GM12878 (cell line): ENCODE measurements at regions not wholly inside any gene's neighbourhood (a gene's known extent, or its start where the extent isn't known, plus 50 kb on each side); places are given as distances from the start of the nearest gene placed in this dataset.

Source experiments
- ATAC-seq: fragments of 200-7000 bp; cut with Tn5 transposase; 3 replicates; pipeline ENCODE4 v1.9.1; 2020; ENCODE audit warnings: mild to moderate bottlenecking, moderate library complexity
- BruUV-seq: library from RNA; stranded (reverse); fragments of 400-500 nt; replicated peaks from 2 replicates; lab custom pipeline; 2021; lab: Mats Ljungman, UMichigan
- CTCF ChIA-PET: fragments of 300-600 bp; sonication (Branson Sonifier 250); formaldehyde crosslinking; extraction: SDS; loops from one replicate; lab custom pipeline; 2021; ENCODE audit warnings: inconsistent platforms; lab: Yijun Ruan, JAX
- POLR2A ChIA-PET: fragments of 350-600 bp; formaldehyde crosslinking; extraction: SDS; loops from one replicate; lab custom pipeline; 2021; ENCODE audit warnings: inconsistent platforms; lab: Charles Lee
- RAD21 ChIA-PET: fragments of 300-600 bp; sonication (Branson Sonifier 250); formaldehyde crosslinking; loops from one replicate; lab custom pipeline; 2023; ENCODE audit warnings: antibody characterized with exemption; ENCODE audit not compliant: unreplicated experiment; lab: Charles Lee
- SMC1A ChIA-PET: fragments of 300-600 bp; sonication (Branson Sonifier 250); formaldehyde crosslinking; loops from one replicate; lab custom pipeline; 2023; ENCODE audit not compliant: unreplicated experiment, uncharacterized antibody; lab: Charles Lee
- DNase-seq: peaks from one replicate; pipeline ENCODE4 v3.0.0-alpha.2; 2011; ENCODE audit warnings: low read depth, low spot score
- FAIRE-seq: peaks from 3 replicates; lab custom pipeline; 2011; peaks lifted over from hg19 to GRCh38; lab: Jason Lieb, UNC
- H2AFZ ChIP-seq: 2 replicates; pipeline ENCODE4 v1.6.0; 2011; ENCODE audit warnings: low read depth, low read length, control low read depth; ENCODE audit not compliant: control insufficient read depth
- H3K27ac ChIP-seq: 2 replicates; pipeline ENCODE4 v1.5.1; 2011; ENCODE audit warnings: control low read depth; ENCODE audit not compliant: control insufficient read depth, insufficient read depth
- H3K27me3 ChIP-seq, 2 experiments: replicated peaks in 1 of 2; 2 replicates each; pipeline versions ENCODE4 v1.6.0 to v1.6.1; 2011; ENCODE audit warnings: low read length in 1 of 2; ENCODE audit not compliant: control insufficient read depth in 2 of 2, insufficient read depth in 2 of 2
- H3K36me3 ChIP-seq, 2 experiments: 2 replicates each; pipeline ENCODE4 v1.5.1; 2011; ENCODE audit warnings: low read length in 1 of 2; ENCODE audit not compliant: control insufficient read depth in 2 of 2, insufficient read depth in 2 of 2
- H3K4me1 ChIP-seq: 2 replicates; pipeline ENCODE4 v1.6.1; 2011; ENCODE audit warnings: mild to moderate bottlenecking, low read length, moderate library complexity, mixed read lengths; ENCODE audit not compliant: control insufficient read depth, insufficient read depth
- H3K4me2 ChIP-seq: 2 replicates; pipeline ENCODE4 v1.6.0; 2011; ENCODE audit warnings: control low read depth; ENCODE audit not compliant: control insufficient read depth, insufficient read depth
- H3K4me3 ChIP-seq: fragments of 200-600 bp; sonication (generic); 2 replicates; pipeline ENCODE4 v1.5.1; 2016
- H3K79me2 ChIP-seq: 2 replicates; pipeline ENCODE4 v1.6.0; 2011; ENCODE audit warnings: low read length; ENCODE audit not compliant: control insufficient read depth, insufficient read depth
- H3K9ac ChIP-seq: 2 replicates; pipeline ENCODE4 v1.8.0; 2011; ENCODE audit warnings: low read length, control low read depth, mixed read lengths; ENCODE audit not compliant: control insufficient read depth, insufficient read depth
- H3K9me3 ChIP-seq: replicated peaks from 3 replicates; pipeline ENCODE4 v1.5.1; 2011; ENCODE audit warnings: mild to moderate bottlenecking, low read length; ENCODE audit not compliant: control insufficient read depth, insufficient read depth
- H4K20me1 ChIP-seq: 2 replicates; pipeline ENCODE4 v1.6.0; 2011; ENCODE audit not compliant: control insufficient read depth, insufficient read depth
- BCL11A ChIP-seq: IDR thresholded peaks from 2 replicates; pipeline ENCODE4 v1.6.1; 2011; ENCODE audit warnings: low read depth, low read length
- BCL3 ChIP-seq: IDR thresholded peaks from 2 replicates; pipeline ENCODE4 v1.6.1; 2011; ENCODE audit warnings: borderline replicate concordance, low read depth, mild to moderate bottlenecking, moderate library complexity, low read length; ENCODE audit not compliant: insufficient read depth, poor library complexity, severe bottlenecking
- CBFB ChIP-seq: IDR thresholded peaks from 2 replicates; pipeline ENCODE4 v1.6.1; 2016; ENCODE audit warnings: antibody characterized with exemption, low read depth
- E4F1 ChIP-seq: fragments of 450-650 bp; IDR thresholded peaks from 2 replicates; pipeline ENCODE4 v1.6.1; 2018; ENCODE audit warnings: borderline replicate concordance, mild to moderate bottlenecking; ENCODE audit not compliant: partially characterized antibody
- ESRRA ChIP-seq: IDR thresholded peaks from 2 replicates; pipeline ENCODE4 v1.6.1; 2012; ENCODE audit warnings: mild to moderate bottlenecking, low read length, improper control_type of control experiment
- HCFC1 ChIP-seq: fragments of 150-350 bp; IDR thresholded peaks from 2 replicates; pipeline ENCODE4 v1.6.1; 2014; ENCODE audit warnings: low read length
- HDAC2 ChIP-seq: fragments of 200-600 bp; sonication (generic); IDR thresholded peaks from 2 replicates; pipeline ENCODE4 v1.6.1; 2017
- JUNB ChIP-seq: IDR thresholded peaks from 2 replicates; pipeline ENCODE4 v1.6.1; 2016; ENCODE audit warnings: antibody characterized with exemption, mild to moderate bottlenecking
- MEF2A ChIP-seq: IDR thresholded peaks from 2 replicates; pipeline ENCODE4 v1.6.1; 2011; ENCODE audit warnings: low read depth, mild to moderate bottlenecking, low read length, moderate library complexity; ENCODE audit not compliant: insufficient read depth
- NKRF ChIP-seq: fragments of 450-650 bp; conservative IDR thresholded peaks from 2 replicates; pipeline ENCODE4 v1.6.1; 2017; ENCODE audit warnings: mild to moderate bottlenecking, moderate library complexity
- NR2C1 ChIP-seq: fragments of 450-650 bp; IDR thresholded peaks from 2 replicates; pipeline ENCODE4 v1.6.1; 2017; ENCODE audit warnings: antibody characterized with exemption, mild to moderate bottlenecking, moderate library complexity
- NR2C2 ChIP-seq: IDR thresholded peaks from 2 replicates; pipeline ENCODE4 v1.6.1; 2011; ENCODE audit warnings: borderline replicate concordance, low read depth; ENCODE audit not compliant: control insufficient read depth, insufficient read length
- POLR2A ChIP-seq: IDR thresholded peaks from 2 replicates; pipeline ENCODE4 v1.6.1; 2011; ENCODE audit warnings: low read depth, mild to moderate bottlenecking, low read length
- POLR2AphosphoS5 ChIP-seq: IDR thresholded peaks from 2 replicates; pipeline ENCODE4 v1.6.1; 2011; ENCODE audit warnings: mild to moderate bottlenecking, low read length, inconsistent platforms
- RB1 ChIP-seq: fragments of 450-650 bp; formaldehyde crosslinking; IDR thresholded peaks from 2 replicates; pipeline ENCODE4 v1.6.1; 2017; ENCODE audit warnings: mild to moderate bottlenecking, borderline replicate concordance
- RFX5 ChIP-seq: IDR thresholded peaks from 2 replicates; pipeline ENCODE4 v1.6.1; 2011; ENCODE audit warnings: low read depth, low read length, improper control_type of control experiment
- SMAD5 ChIP-seq: IDR thresholded peaks from 2 replicates; pipeline ENCODE4 v1.6.1; 2016; ENCODE audit warnings: antibody characterized with exemption, low read depth
- SUPT20H ChIP-seq: IDR thresholded peaks from 2 replicates; pipeline ENCODE4 v1.6.1; 2011; ENCODE audit warnings: low read depth, mild to moderate bottlenecking, low read length, moderate library complexity, borderline replicate concordance; ENCODE audit not compliant: control insufficient read depth
- WRNIP1 ChIP-seq: IDR thresholded peaks from 2 replicates; pipeline ENCODE4 v1.6.1; 2011; ENCODE audit warnings: low read depth, low read length, improper control_type of control experiment, borderline replicate concordance
- YY1 ChIP-seq: IDR thresholded peaks from 2 replicates; pipeline ENCODE4 v1.6.1; 2011; ENCODE audit warnings: low read depth, mild to moderate bottlenecking, low read length
- ZNF384 ChIP-seq: IDR thresholded peaks from 2 replicates; pipeline ENCODE4 v1.6.1; 2012; ENCODE audit warnings: low read depth, mild to moderate bottlenecking, low read length, improper control_type of control experiment, borderline replicate concordance
- ZZZ3 ChIP-seq: IDR thresholded peaks from 2 replicates; pipeline ENCODE4 v1.6.1; 2011; ENCODE audit warnings: low read depth; ENCODE audit not compliant: control insufficient read depth, insufficient read length
- WGBS: methylation state at CpG from one replicate; pipeline ENCODE4 v1.1.6; 2016; ENCODE audit warnings: low lambda C conversion rate; ENCODE audit not compliant: insufficient replicate concordance, insufficient coverage; ENCODE audit errors: missing lambda C conversion rate; 5-methylcytosine and 5-hydroxymethylcytosine counted together
- in situ Hi-C: fragments of 300-500 bp; cut with MboI; formaldehyde crosslinking; loops from 9 replicates; pipeline ENCODE4 v1.14.3; 2018; ENCODE audit warnings: mixed read lengths
- intact Hi-C: fragments of 100-400 bp; cut with micrococcal nuclease; formaldehyde crosslinking; loops from one replicate; pipeline ENCODE4 v1.14.2; 2022; ENCODE audit not compliant: unreplicated experiment

- TF ChIP-seq SUPT20H (no peak), JUNB (0 out of 2 replicates have a peak, but pooled peaks have one; percentile 14), BCL3 (no peak)
Measured at GRCh38 chr3:78322780-78323179, 1282.9 kb downstream of the ROBO2 start (continued).

GRCh38 chr3:78337801-78338211, 1297.9 kb downstream of the ROBO2 start:
- no peak overlapping the region for H2AFZ ChIP-seq
- ChIA-PET SMC1A (no interaction called here), RAD21 (no interaction called here), POLR2A (no interaction called here), CTCF (no interaction called here)
- ATAC-seq (no peak), FAIRE-seq (no peak), DNase-seq (no peak)
- no peak overlapping the region for H3K9ac ChIP-seq
- no peaks in the 10 kb centered on the region for H3K4me1 ChIP-seq
- no peaks in the 10 kb centered on the region for H3K36me3 ChIP-seq
- no peak overlapping the region for H3K4me2 ChIP-seq
- H3K79me2 ChIP-seq, result no peaks in the 10 kb centered on the region
- intact Hi-C loops, result no loop called here
- no TSS peak for BruUV-seq
- no peaks in the 10 kb centered on the region for H4K20me1 ChIP-seq
- in situ Hi-C loops, result no loop called here
- H3K4me3 ChIP-seq, result no peak overlapping the region
- 39% methylated on average over 2 of the region's 2 CpGs for WGBS
- H3K27me3 ChIP-seq, result no peaks in the 10 kb centered on the region
- H3K9me3 ChIP-seq, result no peaks in the 10 kb centered on the region
- no peak overlapping the region for H3K27ac ChIP-seq
- TF ChIP-seq ZZZ3 (no peak), NR2C2 (no peak), POLR2AphosphoS5 (no peak), HCFC1 (no peak), RB1 (no peak), POLR2A (no peak), RFX5 (no peak), YY1 (no peak), NR2C1 (no peak), CBFB (no peak), WRNIP1 (no peak), BCL11A (no peak), ESRRA (no peak), ZNF384 (no peak), E4F1 (no peak), MEF2A (no peak), SMAD5 (no peak), NKRF (no peak), HDAC2 (no peak)
